Ecto neural progenitor cell (in vitro differentiated cells): ENCODE measurements at regions not wholly inside any gene's neighbourhood (a gene's known extent, or its start where the extent isn't known, plus 50 kb on each side); places are given as distances from the start of the nearest gene placed in this dataset.
"Not testable (repeated sequence)": the region's sequence is repeated elsewhere in the genome, so short reads cannot be mapped to it uniquely, and the experiment has no call there.

Source experiments
- DNase-seq: peaks from one replicate; pipeline ENCODE4 v3.0.0-alpha.2; 2018; ENCODE audit warnings: low spot score

DNA sequence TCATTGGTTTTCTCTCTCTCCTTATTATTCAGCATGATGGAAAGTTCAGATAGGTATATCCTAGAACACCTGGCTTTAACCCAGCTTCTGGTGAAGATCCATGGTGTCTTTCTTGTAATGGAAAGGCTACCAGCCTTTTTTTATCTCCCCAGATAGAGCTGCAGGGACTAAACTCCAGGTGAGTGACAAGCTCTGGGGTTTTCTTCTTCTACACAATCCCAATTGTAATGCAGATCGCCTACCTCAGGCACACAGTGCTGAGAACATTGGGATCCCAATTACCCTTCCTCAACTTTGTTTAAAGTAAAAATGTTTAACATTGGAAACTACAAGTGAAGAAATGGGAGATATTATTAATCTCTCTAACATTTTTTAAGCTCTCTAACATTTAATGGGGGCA is 1851.7 kb downstream of the PCDH9 start:
- no peak for DNase-seq

GRCh38 chr13:65368832-65369231 is 1861.3 kb downstream of the PCDH9 start:
- no peak for DNase-seq

GRCh38 chr13:65353951-65354350 is 1876.2 kb downstream of the PCDH9 start:
- DNase-seq: no peak

GRCh38 chr13:65353150-65353549 is 1877.0 kb downstream of the PCDH9 start:
- not testable (repeated sequence) for DNase-seq

- no peak for DNase-seq
These were observed 1882.6 kb downstream of the PCDH9 start for GRCh38 chr13:65347420-65348030.

- no peak for DNase-seq
These were observed 1886.1 kb downstream of the PCDH9 start for GRCh38 chr13:65343898-65344663.

DNA sequence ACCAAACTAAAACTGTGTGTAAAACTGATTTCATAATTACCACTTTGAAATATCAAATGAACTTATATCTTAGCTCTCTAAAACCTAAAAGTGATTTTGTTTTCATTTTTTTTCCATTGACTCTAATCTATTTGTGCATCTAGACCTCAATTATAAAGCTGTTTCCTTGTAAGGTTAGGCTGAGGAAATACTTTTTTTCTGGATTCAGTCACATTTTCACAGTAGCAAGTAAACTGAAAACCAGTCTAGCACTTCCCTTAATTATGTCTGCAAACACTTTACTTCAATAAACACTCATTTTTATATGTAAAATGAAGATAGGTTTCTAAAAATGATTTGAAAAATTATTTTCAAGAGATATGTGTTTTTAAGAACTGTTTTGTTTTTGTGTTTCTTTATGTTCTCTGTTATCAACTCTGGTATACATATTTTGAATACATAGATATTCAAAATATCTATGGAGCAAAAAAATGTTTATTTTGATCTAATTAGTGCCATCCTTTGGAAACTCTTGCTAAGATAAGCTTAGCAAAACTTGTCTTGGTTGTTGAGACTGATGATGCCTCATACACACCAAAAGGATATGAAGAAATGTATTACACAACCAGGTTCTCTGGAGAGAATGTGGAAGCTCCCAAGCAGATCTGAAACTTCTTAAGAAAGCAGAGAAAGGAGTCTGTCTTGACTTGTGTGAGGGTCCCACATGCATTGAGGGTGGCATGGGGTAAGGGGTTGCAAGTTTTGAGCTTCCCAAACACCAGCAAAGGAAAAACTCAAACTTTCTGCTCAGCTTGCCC is 1887.4 kb downstream of the PCDH9 start:
- no peak for DNase-seq

DNA sequence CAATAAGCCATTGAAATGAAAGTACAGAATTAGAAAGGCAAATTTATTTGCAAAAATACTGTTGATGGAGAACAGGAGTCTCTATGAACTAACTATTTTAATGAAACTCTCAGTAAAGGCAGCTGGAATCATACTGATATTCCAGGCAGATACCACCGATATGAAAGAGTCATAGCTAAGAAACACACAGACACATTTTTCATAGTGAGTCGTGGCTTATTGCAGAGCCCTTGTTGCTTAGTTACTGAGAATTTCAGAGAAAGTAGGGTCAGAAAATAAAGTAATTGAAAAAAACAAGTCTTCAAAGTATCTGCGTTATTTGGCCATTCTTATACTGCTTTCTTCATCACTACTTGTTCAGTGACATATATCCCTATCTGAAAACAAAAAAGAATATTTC is 1890.9 kb downstream of the PCDH9 start:
- no peak for DNase-seq

DNA sequence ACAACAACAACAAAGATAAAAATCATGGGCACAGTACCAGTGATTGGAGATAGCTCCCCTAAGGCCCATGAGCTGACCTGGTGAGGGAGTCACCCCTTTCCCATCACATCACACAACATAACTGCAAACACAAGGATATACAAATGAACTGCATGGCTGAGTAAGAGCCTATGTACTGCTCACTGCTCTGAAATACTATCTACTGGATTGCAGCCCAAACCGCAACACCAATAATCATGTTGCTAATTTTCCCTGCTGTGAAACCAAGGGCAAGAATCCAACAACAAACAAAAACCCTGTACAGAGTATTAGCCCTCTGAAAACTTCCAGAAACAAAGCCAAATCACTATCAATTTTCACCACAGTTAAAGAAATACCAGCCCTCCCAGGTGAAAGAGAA is 1893.2 kb downstream of the PCDH9 start:
- no peak for DNase-seq

GRCh38 chr13:65336087-65336749 is 1893.9 kb downstream of the PCDH9 start:
- no peak for DNase-seq

GRCh38 chr13:65330691-65331090 is 1899.4 kb downstream of the PCDH9 start:
- no peak for DNase-seq

DNA sequence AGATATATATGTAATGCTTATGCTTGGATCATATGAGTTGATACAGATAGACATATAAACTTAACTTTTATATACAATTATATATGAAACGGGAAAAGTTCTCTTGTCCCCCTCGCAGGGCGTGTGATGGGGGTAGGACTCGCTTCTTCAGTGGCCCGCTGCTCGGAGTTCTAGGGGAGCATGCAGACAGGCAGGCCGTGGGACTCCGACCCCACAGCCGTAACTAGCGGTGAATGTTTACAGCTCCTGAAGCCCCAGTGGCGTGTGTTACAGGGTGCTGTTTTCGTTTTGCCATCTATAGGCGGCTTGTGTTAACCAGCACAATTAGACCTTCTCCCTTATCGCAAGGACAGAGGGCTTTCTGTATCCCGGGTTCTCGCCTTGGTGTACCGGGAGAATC is 1899.8 kb downstream of the PCDH9 start:
- DNase-seq: no peak

DNA sequence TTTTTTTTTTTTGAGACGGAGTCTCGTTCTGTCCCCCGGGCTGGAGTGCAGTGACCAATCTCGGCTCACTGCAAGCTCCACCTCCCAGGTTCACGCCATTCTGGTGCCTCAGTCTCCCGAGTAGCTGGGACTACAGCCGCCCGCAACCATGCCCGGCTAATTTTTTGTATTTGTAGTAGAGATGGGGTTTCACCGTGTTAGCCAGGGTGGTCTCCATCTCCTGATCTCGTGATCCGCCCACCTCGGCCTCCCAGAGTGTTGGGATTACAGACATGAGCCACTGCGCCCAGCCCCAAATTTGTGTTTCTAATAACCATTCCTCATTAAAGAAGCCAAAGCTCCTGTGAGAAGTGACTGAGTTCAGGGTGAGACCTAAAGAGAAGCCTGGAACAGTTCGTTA is 1906.9 kb downstream of the PCDH9 start:
- DNase-seq: not testable (repeated sequence)

DNA sequence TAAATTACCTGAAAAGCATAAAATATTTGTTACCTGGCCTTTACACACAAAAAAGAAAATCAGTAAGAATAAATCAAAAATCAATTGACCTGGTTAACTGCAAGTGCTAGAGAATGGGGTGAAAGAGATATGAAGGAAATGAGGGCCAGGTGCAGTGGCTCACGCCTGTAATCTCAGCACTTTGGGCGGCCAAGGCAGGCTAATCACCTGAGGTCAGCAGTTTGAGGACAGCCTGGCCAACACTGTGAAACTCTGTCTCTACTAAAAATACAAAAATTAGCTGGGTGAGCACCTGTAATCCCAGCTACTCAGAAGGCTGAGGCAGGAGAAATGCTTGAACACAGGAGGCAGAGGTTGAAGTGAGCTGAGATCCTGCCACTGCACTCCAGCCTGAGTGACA is 1908.7 kb downstream of the PCDH9 start:
- DNase-seq: not testable (repeated sequence)

- DNase-seq: no peak
These were observed 1916.1 kb downstream of the PCDH9 start for GRCh38 chr13:65314008-65314407.

- DNase-seq: no peak
These were observed 1919.3 kb downstream of the PCDH9 start for GRCh38 chr13:65310663-65311328.

GRCh38 chr13:65309906-65310305 is 1920.2 kb downstream of the PCDH9 start:
- DNase-seq: no peak

GRCh38 chr13:65308729-65309128 is 1921.4 kb downstream of the PCDH9 start:
- not testable (repeated sequence) for DNase-seq

GRCh38 chr13:65307056-65307455 is 1923.1 kb downstream of the PCDH9 start:
- DNase-seq: no peak

GRCh38 chr13:65302691-65303090 is 1927.4 kb downstream of the PCDH9 start:
- no peak for DNase-seq

DNA sequence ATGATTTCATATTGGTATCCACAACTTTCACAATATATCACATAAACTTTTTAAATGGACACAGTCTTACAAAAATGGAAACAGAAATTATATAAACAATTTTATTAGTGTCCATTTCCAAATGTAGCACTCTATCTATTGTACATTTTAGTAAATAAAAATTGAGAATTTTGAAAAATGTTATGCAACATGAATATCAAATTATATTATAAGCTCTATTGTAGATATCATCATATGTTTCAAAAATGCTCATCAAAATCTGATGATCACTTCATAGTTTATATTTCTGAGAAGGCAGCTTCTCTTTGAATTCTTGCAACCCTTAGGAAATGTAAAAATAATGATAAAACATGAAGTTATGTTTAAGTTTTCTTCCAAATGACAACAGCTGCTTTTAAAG is 1928.6 kb downstream of the PCDH9 start:
- DNase-seq: no peak

DNA sequence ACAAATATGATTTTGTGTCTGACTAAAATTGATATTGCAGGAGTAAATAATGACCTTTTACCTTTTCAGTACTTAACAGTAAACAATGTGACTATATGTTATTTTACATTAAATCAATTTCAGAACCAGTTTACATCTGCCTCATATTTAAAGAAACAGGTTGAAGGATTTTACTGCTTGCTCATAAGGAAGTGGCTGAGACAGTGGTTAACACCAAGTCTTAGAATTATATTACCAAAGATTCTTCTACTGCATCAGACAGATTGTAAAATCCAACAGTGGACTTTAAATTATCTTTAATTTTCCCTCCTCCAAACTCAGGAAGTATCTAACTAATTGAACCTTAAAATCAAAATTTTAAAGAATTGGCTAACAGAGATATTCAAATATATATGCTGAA is 1929.9 kb downstream of the PCDH9 start:
- no peak for DNase-seq
